ENCODE measurements at regions not wholly inside any gene's neighbourhood (a gene's known extent, or its start where the extent isn't known, plus 50 kb on each side); places are given as distances from the start of the nearest gene placed in this dataset.

- DNase-seq (ENCODE audit: low read depth, low spot score) (no peak), ATAC-seq (no peak)
- H3K4me3 ChIP-seq (replicated peaks in 1 of 2; ENCODE audit: low read depth in 1 of 2, low read length in 2 of 2) = no peak overlapping the region
- no peaks in the 10 kb centered on the region for H3K36me3 ChIP-seq (ENCODE audit: control insufficient read depth in 1 of 2, insufficient read depth in 2 of 2, low read length in 2 of 2)
- H3K27ac ChIP-seq (ENCODE audit: low read depth, low read length) = no peak overlapping the region
- H3K4me1 ChIP-seq (ENCODE audit: control insufficient read depth in 1 of 2, insufficient read depth in 2 of 2, low read length in 2 of 2) = no peaks in the 10 kb centered on the region
- peaks cover 0 to 26% of the 10 kb centered on the region in 2 experiments; a peak in 2 of 4 replicates for H3K9me3 ChIP-seq (ENCODE audit: control insufficient read depth in 1 of 2, insufficient read depth in 1 of 2, low read depth in 1 of 2, low read length in 2 of 2)
- RAD21 ChIA-PET (ENCODE audit: low non-redundant PET in 1 of 2, low total read pairs in 2 of 2, uncharacterized antibody in 2 of 2, unreplicated experiment in 2 of 2) = no interaction called here
- CTCF ChIA-PET = no interaction called here
- H3K9me2 ChIP-seq (ENCODE audit: insufficient read depth) = no peaks in the 10 kb centered on the region
- POLR2A ChIA-PET = no interaction called here
- intact Hi-C loops (cut with micrococcal nuclease) = no loop called here
- no peaks in the 10 kb centered on the region for H3K27me3 ChIP-seq (ENCODE audit: insufficient read depth, low read length)
- H4K20me1 ChIP-seq (ENCODE audit: insufficient read depth) = no peaks in the 10 kb centered on the region
- no peak overlapping the region for H3K4me2 ChIP-seq (ENCODE audit: low read length)
- no TSS peak for BruUV-seq (replicated peaks)
- H3K9ac ChIP-seq (ENCODE audit: low read length) = no peak overlapping the region
- no peaks in the 10 kb centered on the region for H3K79me2 ChIP-seq (ENCODE audit: insufficient read depth, low read length)
- no peak overlapping the region for H2AFZ ChIP-seq (ENCODE audit: low read depth, low read length, poor library complexity, severe bottlenecking)
- no peak for TF ChIP-seq FOSL1 (IDR thresholded peaks at IDR 0.05; ENCODE audit: low read depth)
- TF ChIP-seq EGR1 (IDR thresholded peaks at IDR 0.05; ENCODE audit: low read depth) = no peak
- TF ChIP-seq, protein P1, sequence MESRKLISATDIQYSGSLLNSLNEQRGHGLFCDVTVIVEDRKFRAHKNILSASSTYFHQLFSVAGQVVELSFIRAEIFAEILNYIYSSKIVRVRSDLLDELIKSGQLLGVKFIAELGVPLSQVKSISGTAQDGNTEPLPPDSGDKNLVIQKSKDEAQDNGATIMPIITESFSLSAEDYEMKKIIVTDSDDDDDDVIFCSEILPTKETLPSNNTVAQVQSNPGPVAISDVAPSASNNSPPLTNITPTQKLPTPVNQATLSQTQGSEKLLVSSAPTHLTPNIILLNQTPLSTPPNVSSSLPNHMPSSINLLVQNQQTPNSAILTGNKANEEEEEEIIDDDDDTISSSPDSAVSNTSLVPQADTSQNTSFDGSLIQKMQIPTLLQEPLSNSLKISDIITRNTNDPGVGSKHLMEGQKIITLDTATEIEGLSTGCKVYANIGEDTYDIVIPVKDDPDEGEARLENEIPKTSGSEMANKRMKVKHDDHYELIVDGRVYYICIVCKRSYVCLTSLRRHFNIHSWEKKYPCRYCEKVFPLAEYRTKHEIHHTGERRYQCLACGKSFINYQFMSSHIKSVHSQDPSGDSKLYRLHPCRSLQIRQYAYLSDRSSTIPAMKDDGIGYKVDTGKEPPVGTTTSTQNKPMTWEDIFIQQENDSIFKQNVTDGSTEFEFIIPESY (IDR thresholded peaks at IDR 0.05; ENCODE audit: extremely low read depth, insufficient replicate concordance, low read length) = no peak
- TF ChIP-seq ELF1 (IDR thresholded peaks at IDR 0.05; ENCODE audit: borderline replicate concordance, low read depth) = no peak
- no peak for TF ChIP-seq POLR2A (IDR thresholded peaks at IDR 0.05; ENCODE audit: borderline replicate concordance, extremely low read depth, insufficient read depth, insufficient read length)
- no peak for TF ChIP-seq TCF7L2 (IDR thresholded peaks at IDR 0.05; ENCODE audit: borderline replicate concordance, extremely low read depth, insufficient read depth, insufficient read length)
- no peak for TF ChIP-seq REST (IDR thresholded peaks at IDR 0.05; ENCODE audit: low read depth)
- TF ChIP-seq ATF3 (IDR thresholded peaks at IDR 0.05) = no peak
- TF ChIP-seq RAD21 (IDR thresholded peaks at IDR 0.05; ENCODE audit: low read depth) = no peak
- no peak for TF ChIP-seq ZFX (IDR thresholded peaks at IDR 0.05)
- no peak for TF ChIP-seq CBX3 (IDR thresholded peaks at IDR 0.05; ENCODE audit: low read depth)
- TF ChIP-seq POLR2AphosphoS5 (IDR thresholded peaks at IDR 0.05; ENCODE audit: low read depth, low read length) = no peak
- no peak for TF ChIP-seq ZNF274 (IDR thresholded peaks at IDR 0.05; ENCODE audit: low read depth, low read length)
- TF ChIP-seq, protein P2, sequence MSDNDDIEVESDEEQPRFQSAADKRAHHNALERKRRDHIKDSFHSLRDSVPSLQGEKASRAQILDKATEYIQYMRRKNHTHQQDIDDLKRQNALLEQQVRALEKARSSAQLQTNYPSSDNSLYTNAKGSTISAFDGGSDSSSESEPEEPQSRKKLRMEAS (IDR thresholded peaks at IDR 0.05) = no peak
- no peak for TF ChIP-seq JUND (IDR thresholded peaks at IDR 0.05)
These were observed 355.8 kb upstream of the VSTM2A start for GRCh38 chr7:54186336-54186735.

Data from HCT116 (cell line).